GM12878 (cell line): ENCODE measurements at regions not wholly inside any gene's neighbourhood (a gene's known extent, or its start where the extent isn't known, plus 50 kb on each side); places are given as distances from the start of the nearest gene placed in this dataset.

Source experiments
- ATAC-seq: fragments of 200-7000 bp; cut with Tn5 transposase; 3 replicates; pipeline ENCODE4 v1.9.1; 2020; ENCODE audit warnings: mild to moderate bottlenecking, moderate library complexity
- BruUV-seq: library from RNA; stranded (reverse); fragments of 400-500 nt; replicated peaks from 2 replicates; lab custom pipeline; 2021; lab: Mats Ljungman, UMichigan
- CTCF ChIA-PET: fragments of 300-600 bp; sonication (Branson Sonifier 250); formaldehyde crosslinking; extraction: SDS; loops from one replicate; lab custom pipeline; 2021; ENCODE audit warnings: inconsistent platforms; lab: Yijun Ruan, JAX
- POLR2A ChIA-PET: fragments of 350-600 bp; formaldehyde crosslinking; extraction: SDS; loops from one replicate; lab custom pipeline; 2021; ENCODE audit warnings: inconsistent platforms; lab: Charles Lee
- RAD21 ChIA-PET: fragments of 300-600 bp; sonication (Branson Sonifier 250); formaldehyde crosslinking; loops from one replicate; lab custom pipeline; 2023; ENCODE audit warnings: antibody characterized with exemption; ENCODE audit not compliant: unreplicated experiment; lab: Charles Lee
- SMC1A ChIA-PET: fragments of 300-600 bp; sonication (Branson Sonifier 250); formaldehyde crosslinking; loops from one replicate; lab custom pipeline; 2023; ENCODE audit not compliant: unreplicated experiment, uncharacterized antibody; lab: Charles Lee
- DNase-seq: peaks from one replicate; pipeline ENCODE4 v3.0.0-alpha.2; 2011; ENCODE audit warnings: low read depth, low spot score
- FAIRE-seq: peaks from 3 replicates; lab custom pipeline; 2011; peaks lifted over from hg19 to GRCh38; lab: Jason Lieb, UNC
- H2AFZ ChIP-seq: 2 replicates; pipeline ENCODE4 v1.6.0; 2011; ENCODE audit warnings: low read depth, low read length, control low read depth; ENCODE audit not compliant: control insufficient read depth
- H3K27ac ChIP-seq: 2 replicates; pipeline ENCODE4 v1.5.1; 2011; ENCODE audit warnings: control low read depth; ENCODE audit not compliant: control insufficient read depth, insufficient read depth
- H3K27me3 ChIP-seq, 2 experiments: replicated peaks in 1 of 2; 2 replicates each; pipeline versions ENCODE4 v1.6.0 to v1.6.1; 2011; ENCODE audit warnings: low read length in 1 of 2; ENCODE audit not compliant: control insufficient read depth in 2 of 2, insufficient read depth in 2 of 2
- H3K36me3 ChIP-seq, 2 experiments: 2 replicates each; pipeline ENCODE4 v1.5.1; 2011; ENCODE audit warnings: low read length in 1 of 2; ENCODE audit not compliant: control insufficient read depth in 2 of 2, insufficient read depth in 2 of 2
- H3K4me1 ChIP-seq: 2 replicates; pipeline ENCODE4 v1.6.1; 2011; ENCODE audit warnings: mild to moderate bottlenecking, low read length, moderate library complexity, mixed read lengths; ENCODE audit not compliant: control insufficient read depth, insufficient read depth
- H3K4me2 ChIP-seq: 2 replicates; pipeline ENCODE4 v1.6.0; 2011; ENCODE audit warnings: control low read depth; ENCODE audit not compliant: control insufficient read depth, insufficient read depth
- H3K4me3 ChIP-seq: fragments of 200-600 bp; sonication (generic); 2 replicates; pipeline ENCODE4 v1.5.1; 2016
- H3K79me2 ChIP-seq: 2 replicates; pipeline ENCODE4 v1.6.0; 2011; ENCODE audit warnings: low read length; ENCODE audit not compliant: control insufficient read depth, insufficient read depth
- H3K9ac ChIP-seq: 2 replicates; pipeline ENCODE4 v1.8.0; 2011; ENCODE audit warnings: low read length, control low read depth, mixed read lengths; ENCODE audit not compliant: control insufficient read depth, insufficient read depth
- H3K9me3 ChIP-seq: replicated peaks from 3 replicates; pipeline ENCODE4 v1.5.1; 2011; ENCODE audit warnings: mild to moderate bottlenecking, low read length; ENCODE audit not compliant: control insufficient read depth, insufficient read depth
- H4K20me1 ChIP-seq: 2 replicates; pipeline ENCODE4 v1.6.0; 2011; ENCODE audit not compliant: control insufficient read depth, insufficient read depth
- HDAC2 ChIP-seq: fragments of 200-600 bp; sonication (generic); IDR thresholded peaks from 2 replicates; pipeline ENCODE4 v1.6.1; 2017
- RELA ChIP-seq: fragments of 450-650 bp; IDR thresholded peaks from 2 replicates; pipeline ENCODE4 v1.8.0; 2014; ENCODE audit warnings: borderline replicate concordance; ENCODE audit not compliant: partially characterized antibody
- WGBS: methylation state at CpG from one replicate; pipeline ENCODE4 v1.1.6; 2016; ENCODE audit warnings: low lambda C conversion rate; ENCODE audit not compliant: insufficient replicate concordance, insufficient coverage; ENCODE audit errors: missing lambda C conversion rate; 5-methylcytosine and 5-hydroxymethylcytosine counted together
- in situ Hi-C: fragments of 300-500 bp; cut with MboI; formaldehyde crosslinking; loops from 9 replicates; pipeline ENCODE4 v1.14.3; 2018; ENCODE audit warnings: mixed read lengths
- intact Hi-C: fragments of 100-400 bp; cut with micrococcal nuclease; formaldehyde crosslinking; loops from one replicate; pipeline ENCODE4 v1.14.2; 2022; ENCODE audit not compliant: unreplicated experiment
- TF ChIP-seq, protein P1 (sequence below): fragments of 450-650 bp; IDR thresholded peaks from 2 replicates; pipeline ENCODE4 v1.6.1; 2017; ENCODE audit warnings: mild to moderate bottlenecking, moderate library complexity

DNA sequence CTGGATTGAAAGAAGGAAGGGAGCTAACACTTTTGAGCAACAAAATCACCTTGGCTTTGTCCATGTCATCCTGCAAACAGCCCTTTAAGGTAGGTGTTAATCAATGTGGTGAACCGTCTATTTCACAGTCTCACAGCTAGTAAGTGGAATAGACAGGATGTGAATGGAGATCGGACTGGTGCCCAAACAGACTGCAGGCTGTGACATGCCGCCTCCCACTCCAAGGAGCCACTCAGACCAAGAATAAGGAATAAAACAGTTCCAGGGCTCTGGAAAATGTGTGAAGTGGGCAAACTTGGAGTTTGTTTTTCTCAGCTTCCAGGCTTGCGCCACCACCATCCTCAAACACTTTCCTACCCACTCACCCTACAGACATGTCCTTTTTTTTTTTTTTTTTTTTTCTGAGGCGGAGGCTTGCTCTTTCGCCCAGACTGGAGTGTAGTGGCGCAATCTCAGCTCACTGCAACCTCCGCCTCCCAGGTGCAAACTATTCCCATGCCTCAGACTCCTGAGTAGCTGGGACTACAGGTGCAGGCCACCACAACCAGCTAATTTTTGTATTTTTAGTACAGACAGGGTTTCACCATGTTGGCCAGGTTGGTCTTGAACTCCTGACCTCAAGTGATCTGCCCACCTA, 57.7 kb upstream of the SEC24B start:
- peaks cover 0 to 3% of the 10 kb centered on the region in 2 experiments; a peak in 2 of 4 replicates for H3K27me3 ChIP-seq
- no peaks in the 10 kb centered on the region for H3K79me2 ChIP-seq
- no peak overlapping the region for H3K27ac ChIP-seq
- FAIRE-seq (no peak), DNase-seq (no peak), ATAC-seq (no peak)
- H2AFZ ChIP-seq = no peak overlapping the region
- ChIA-PET SMC1A (no interaction called here), RAD21 (no interaction called here), CTCF (no interaction called here), POLR2A (interaction anchor here (0.6 kb wide), 1 partner anchor 380 kb away, joined by 8 read pairs; no protein-coding TSS in a partner anchor)
- no peaks in the 10 kb centered on the region for H4K20me1 ChIP-seq
- no peak for TF ChIP-seq RELA
- no peak for TF ChIP-seq HDAC2
- TF ChIP-seq, protein P1, sequence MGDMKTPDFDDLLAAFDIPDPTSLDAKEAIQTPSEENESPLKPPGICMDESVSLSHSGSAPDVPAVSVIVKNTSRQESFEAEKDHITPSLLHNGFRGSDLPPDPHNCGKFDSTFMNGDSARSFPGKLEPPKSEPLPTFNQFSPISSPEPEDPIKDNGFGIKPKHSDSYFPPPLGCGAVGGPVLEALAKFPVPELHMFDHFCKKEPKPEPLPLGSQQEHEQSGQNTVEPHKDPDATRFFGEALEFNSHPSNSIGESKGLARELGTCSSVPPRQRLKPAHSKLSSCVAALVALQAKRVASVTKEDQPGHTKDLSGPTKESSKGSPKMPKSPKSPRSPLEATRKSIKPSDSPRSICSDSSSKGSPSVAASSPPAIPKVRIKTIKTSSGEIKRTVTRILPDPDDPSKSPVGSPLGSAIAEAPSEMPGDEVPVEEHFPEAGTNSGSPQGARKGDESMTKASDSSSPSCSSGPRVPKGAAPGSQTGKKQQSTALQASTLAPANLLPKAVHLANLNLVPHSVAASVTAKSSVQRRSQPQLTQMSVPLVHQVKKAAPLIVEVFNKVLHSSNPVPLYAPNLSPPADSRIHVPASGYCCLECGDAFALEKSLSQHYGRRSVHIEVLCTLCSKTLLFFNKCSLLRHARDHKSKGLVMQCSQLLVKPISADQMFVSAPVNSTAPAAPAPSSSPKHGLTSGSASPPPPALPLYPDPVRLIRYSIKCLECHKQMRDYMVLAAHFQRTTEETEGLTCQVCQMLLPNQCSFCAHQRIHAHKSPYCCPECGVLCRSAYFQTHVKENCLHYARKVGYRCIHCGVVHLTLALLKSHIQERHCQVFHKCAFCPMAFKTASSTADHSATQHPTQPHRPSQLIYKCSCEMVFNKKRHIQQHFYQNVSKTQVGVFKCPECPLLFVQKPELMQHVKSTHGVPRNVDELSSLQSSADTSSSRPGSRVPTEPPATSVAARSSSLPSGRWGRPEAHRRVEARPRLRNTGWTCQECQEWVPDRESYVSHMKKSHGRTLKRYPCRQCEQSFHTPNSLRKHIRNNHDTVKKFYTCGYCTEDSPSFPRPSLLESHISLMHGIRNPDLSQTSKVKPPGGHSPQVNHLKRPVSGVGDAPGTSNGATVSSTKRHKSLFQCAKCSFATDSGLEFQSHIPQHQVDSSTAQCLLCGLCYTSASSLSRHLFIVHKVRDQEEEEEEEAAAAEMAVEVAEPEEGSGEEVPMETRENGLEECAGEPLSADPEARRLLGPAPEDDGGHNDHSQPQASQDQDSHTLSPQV = no peak
- no peaks in the 10 kb centered on the region for H3K9me3 ChIP-seq
- intact Hi-C loops = no loop called here
- BruUV-seq = no TSS peak
- no peaks in the 10 kb centered on the region for H3K36me3 ChIP-seq
- 40% methylated on average over 7 of the region's 8 CpGs for WGBS
- H3K9ac ChIP-seq = no peak overlapping the region
- in situ Hi-C loops = no loop called here
- no peak overlapping the region for H3K4me3 ChIP-seq
- H3K4me2 ChIP-seq = no peak overlapping the region
- H3K4me1 ChIP-seq = no peaks in the 10 kb centered on the region
